Stomach (tissue), 4 donors: ENCODE measurements at regions not wholly inside any gene's neighbourhood (a gene's known extent, or its start where the extent isn't known, plus 50 kb on each side); places are given as distances from the start of the nearest gene placed in this dataset.

Source experiments
- EP300 ChIP-seq: sonication (generic); formaldehyde crosslinking; IDR thresholded peaks from one replicate; pipeline ENCODE4 v1.6.1; 2017; ENCODE audit warnings: antibody characterized with exemption
- TF ChIP-seq, protein P1 (sequence below), 7 experiments: fragments of 450-650 bp in 4 of 7; fragments of 200-600 bp in 3 of 7; sonication (generic) in 3 of 7; IDR thresholded peaks; one replicate each; pipeline ENCODE4 v1.5.1; 2016 to 2019; ENCODE audit warnings: antibody characterized with exemption in 7 of 7, control low read depth in 2 of 7, mild to moderate bottlenecking in 1 of 7

DNA sequence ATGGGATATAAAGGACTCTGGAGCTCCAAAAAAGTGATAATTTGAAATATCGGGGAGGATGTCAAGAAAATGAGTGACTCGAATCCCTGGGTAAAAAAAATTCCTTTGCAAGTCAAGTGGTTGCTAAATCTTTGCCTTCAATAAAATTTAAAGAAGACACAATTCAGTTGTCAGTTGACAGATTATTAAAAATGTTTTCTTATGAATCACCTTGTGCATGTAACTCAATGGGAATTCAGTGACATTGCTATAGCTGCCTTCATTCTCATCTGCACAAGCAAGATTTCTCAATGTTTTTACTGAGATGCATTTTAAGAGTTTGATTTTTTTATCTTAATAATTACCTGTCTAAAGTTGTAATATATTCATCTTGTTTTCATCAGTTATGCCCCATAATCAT lies 264.0 kb upstream of the IL12A start:
- TF ChIP-seq, protein P1, sequence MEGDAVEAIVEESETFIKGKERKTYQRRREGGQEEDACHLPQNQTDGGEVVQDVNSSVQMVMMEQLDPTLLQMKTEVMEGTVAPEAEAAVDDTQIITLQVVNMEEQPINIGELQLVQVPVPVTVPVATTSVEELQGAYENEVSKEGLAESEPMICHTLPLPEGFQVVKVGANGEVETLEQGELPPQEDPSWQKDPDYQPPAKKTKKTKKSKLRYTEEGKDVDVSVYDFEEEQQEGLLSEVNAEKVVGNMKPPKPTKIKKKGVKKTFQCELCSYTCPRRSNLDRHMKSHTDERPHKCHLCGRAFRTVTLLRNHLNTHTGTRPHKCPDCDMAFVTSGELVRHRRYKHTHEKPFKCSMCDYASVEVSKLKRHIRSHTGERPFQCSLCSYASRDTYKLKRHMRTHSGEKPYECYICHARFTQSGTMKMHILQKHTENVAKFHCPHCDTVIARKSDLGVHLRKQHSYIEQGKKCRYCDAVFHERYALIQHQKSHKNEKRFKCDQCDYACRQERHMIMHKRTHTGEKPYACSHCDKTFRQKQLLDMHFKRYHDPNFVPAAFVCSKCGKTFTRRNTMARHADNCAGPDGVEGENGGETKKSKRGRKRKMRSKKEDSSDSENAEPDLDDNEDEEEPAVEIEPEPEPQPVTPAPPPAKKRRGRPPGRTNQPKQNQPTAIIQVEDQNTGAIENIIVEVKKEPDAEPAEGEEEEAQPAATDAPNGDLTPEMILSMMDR (IDR thresholded peaks at IDR 0.05), result no peak
- TF ChIP-seq EP300, result no peak
